ACHN (cell line): ENCODE measurements at regions not wholly inside any gene's neighbourhood (a gene's known extent, or its start where the extent isn't known, plus 50 kb on each side); places are given as distances from the start of the nearest gene placed in this dataset.

Experiments
- DNase-seq: peaks from one replicate; pipeline ENCODE4 v3.0.0-alpha.2; 2015
- in situ Hi-C: cut with HindIII; loops from 2 replicates; pipeline ENCODE4 v1.10.0; 2017; ENCODE audit warnings: low sequenced_read_pairs, low pct_ligation_motif_present, low pct_unique_long_range_greater_than_20kb

DNA sequence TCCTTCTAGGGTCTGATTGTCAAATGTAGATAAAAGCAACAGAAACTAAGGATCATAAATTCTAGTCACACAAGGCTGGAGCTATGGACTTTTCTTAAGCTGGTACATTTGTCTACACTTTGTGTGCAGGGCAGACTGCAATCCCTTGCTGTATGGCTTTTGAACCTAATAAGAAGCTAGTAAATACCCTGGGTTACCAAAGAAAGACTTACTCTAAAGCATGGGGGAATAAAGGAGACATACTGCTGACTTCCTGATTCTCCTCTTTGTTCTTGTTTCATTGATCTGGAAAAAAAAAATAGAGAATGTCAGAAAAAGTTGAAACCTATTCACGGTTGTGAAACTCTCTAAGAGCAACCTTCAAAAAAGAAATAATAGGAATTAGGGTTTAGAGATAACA lies 216.6 kb upstream of the TLL1 start:
- in situ Hi-C loops = no loop called here
- DNase-seq = no peak

DNA sequence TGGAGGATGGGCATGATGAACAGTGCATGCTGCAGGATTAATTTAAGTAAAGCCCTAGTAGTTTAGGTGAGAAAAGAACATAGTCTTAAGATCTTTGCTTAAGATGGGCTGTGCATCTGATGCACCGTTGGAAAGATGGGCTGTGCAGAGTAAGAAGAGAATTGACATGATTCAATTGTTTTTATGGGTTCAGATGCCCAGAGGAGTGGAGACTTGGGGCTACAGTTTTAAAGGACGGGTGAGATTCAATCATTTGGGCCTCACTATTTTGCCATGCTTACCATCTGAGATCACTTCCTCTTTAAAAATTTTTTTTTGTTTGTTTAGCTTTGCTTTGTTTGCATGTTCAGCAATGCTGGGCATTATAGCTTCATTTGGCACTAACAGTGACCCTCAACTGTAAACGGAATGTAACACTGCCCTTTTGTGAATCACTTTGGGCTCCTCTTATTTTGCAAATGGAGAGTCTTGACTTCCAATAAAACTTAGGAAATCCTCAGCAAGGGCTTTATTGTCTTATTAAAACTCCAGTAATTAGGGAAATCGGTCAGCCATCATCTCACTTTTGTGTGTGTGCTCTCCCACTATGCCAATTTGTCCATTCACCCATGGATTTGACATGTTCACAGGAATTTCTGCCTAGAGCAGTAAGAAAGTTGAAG lies 216.1 kb upstream of the TLL1 start:
- in situ Hi-C loops = no loop called here
- DNase-seq = no peak

DNA sequence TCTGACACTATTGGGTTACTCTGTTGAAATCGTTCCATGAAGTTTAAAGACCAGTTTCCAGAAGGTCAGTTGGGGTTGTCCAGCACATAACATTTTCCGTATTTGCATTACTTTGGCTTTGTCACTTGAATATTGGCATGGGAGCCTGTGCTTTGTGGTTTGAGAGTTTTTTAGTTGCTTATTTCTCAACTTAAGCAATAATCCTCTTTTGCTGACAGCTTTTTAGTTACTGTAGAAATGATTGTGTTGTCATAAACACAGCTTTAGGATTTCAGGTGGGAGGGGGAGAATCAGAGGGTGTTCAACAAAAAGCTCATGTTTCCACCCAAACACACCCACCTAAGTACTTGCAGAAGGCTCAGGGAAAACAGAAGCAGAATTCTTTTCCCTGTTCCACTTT lies 210.7 kb upstream of the TLL1 start:
- DNase-seq = no peak
- in situ Hi-C loops = no loop called here

DNA sequence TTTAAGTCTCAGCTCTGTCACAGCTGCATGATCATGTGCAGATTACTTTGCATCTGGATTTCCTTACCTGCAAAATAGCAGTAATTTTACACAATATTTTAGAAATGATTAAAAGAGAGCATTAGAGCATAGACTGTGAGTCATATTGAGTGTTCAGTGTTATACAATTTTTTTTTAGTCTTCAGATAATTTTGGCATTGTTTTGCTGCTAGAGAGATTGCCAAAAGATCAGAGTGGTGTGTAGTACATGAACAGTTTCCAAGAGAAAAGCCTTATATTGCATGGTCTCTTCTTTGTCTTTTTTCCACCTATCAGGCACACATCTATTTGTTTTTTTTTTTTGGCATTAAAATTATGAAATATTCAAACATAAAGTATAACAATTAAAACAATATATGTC lies 209.6 kb upstream of the TLL1 start:
- in situ Hi-C loops = no loop called here
- DNase-seq = no peak

DNA sequence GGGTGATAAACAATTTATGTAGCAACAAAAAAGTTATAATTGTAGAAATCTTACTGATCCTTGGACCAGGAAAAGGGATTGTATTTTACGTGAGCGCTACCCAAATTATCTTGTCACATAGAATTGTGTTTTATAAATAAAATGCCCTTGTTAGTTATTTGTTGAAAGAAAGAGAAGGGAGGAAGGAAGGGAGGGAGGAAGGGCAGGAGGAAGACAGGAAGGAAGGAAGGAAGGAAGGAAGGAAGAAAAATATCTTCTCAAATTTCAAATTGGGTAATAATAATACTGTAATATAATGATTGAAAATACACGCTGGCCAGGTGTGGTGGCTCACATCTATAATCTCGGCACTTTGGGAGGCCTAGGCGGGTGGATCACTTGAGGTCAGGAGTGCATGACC lies 206.2 kb upstream of the TLL1 start:
- DNase-seq = no peak
- in situ Hi-C loops = no loop called here

DNA sequence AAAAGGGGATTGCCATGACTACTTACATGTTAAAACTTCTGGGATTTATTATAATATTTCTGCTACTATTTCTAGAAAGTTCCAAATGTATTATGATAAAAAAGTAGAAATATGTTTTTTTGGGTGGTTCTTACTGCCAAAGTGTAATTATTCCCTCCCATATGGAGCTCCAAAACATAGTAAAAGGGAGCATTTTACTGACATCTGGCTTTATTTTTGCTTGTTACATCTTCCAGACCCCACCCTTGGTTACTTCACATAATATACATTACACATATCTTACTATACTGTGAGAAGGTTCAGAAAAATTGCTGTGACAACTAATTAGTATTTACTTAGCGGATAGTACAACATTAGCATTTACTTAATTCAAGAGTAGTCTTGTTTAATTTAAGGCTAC lies 205.1 kb upstream of the TLL1 start:
- DNase-seq = no peak
- in situ Hi-C loops = no loop called here

GRCh38 chr4:165668694-165669093 lies 204.3 kb upstream of the TLL1 start:
- DNase-seq = no peak
- in situ Hi-C loops = no loop called here

DNA sequence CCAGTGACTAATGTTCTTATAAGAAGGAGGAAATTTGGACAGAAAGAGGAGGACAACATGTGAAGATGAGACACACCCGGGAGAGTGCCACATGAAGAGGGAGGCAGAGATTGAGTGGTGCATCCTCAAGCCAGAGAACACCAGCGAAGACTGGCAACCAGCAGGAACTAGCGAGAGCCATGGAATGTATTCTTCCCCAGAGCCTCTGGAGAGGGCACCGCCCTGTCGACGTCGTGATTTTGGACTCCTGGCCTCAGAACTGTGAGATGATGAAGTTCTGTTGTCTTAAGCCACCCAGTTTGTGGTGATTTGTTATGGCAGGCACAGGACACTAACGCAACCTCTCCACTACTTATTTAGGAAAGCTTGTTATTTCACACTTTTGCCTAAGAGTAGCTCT lies 196.0 kb upstream of the TLL1 start:
- DNase-seq = no peak
- in situ Hi-C loops = no loop called here

GRCh38 chr4:165678236-165678935 lies 194.7 kb upstream of the TLL1 start:
- in situ Hi-C loops = no loop called here

GRCh38 chr4:165678936-165679325 lies 194.1 kb upstream of the TLL1 start:
- no peak for DNase-seq
- in situ Hi-C loops = no loop called here

More at GRCh38 chr4:165678236-165678935, 194.7 kb upstream of the TLL1 start:
- no peak for DNase-seq

DNA sequence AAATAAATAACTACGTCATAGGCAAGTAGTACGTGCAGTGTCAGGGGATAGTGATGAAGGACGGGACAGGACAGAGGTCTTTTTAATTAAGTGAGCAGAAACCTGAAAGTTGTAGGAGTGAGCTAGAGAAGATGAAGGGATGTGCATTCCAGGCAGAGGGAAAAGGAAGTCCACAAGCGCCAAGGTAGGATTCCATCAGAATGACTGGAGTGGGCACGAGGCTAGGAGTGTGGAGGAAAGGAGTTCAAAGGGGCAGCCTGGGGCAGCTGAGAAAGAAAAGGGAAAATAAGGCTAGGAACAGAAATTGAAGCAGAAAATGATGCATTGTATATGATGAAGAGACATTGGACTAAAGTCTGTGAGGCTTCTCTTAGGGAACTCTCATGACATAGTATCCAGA lies 192.2 kb upstream of the TLL1 start:
- DNase-seq = no peak
- in situ Hi-C loops = no loop called here

DNA sequence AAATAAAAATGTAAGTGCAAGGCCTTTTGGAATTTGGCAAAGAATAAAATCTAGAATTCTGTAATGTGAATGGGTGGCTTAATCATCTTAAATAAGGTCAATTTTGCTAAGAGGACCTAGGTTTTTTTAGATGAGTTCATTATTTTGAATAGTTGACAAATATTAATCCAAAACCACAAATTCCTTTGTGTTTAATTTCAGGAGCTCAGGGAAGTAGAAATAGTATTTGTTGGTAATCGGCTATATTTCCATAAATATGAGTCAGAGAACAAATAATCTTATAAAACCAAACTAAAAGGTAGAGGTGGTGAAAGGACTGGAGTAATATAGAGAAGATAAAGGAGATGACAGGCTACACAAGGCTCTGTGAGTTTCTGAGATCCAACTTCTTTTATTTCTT lies 190.4 kb upstream of the TLL1 start:
- no peak for DNase-seq
- in situ Hi-C loops = no loop called here

DNA sequence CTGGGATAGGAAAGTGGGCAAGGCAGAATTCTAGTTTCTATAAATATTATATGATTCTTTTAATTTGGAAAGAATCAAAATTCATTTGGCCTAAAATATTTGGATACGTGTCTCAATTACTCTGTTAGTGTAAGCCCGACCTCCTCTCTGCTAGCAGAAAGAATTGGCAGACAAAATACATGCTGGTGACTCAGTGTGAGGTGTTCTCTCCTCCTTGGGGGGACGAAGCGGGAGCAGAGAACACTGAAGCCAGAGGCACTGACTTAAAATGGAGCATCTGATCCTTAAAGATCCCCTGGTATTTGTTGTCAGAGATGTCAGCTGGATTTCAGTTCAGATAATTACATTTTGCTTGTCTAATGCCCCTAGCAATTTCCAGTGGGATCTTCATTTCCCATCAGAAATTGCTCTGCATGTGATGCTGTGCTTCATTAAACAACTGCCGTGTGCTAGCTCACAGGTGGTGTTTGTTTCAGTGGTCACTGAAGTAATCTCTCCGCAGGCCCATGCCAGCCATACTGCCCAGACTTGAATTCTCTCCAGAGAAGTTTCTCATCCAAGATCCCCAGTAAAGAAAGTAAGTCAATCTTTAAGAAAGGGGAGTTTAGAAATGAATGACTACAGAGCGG lies 188.7 kb upstream of the TLL1 start:
- peak; percentile 74 for DNase-seq
- in situ Hi-C loops = no loop called here

- no peak for DNase-seq
- in situ Hi-C loops = no loop called here
These were observed 186.3 kb upstream of the TLL1 start for GRCh38 chr4:165686756-165687155.

DNA sequence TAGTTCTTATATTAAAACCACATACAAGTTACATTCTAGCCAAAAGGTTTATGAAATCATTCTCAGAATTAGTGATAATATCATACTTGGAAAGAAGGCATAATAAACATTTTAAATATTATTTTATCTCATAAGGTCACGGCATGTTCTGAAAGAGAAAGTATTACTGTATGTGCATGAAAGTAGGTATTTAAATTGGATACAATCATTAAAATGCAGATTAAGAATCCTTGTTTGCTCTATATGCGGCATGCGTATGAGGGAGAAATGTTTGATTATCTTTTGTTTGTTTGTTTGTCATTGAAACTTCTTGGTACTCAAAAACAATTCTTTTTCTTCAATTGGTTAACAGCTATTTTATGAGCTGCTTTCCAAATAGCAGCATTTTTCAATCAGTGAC lies 183.9 kb upstream of the TLL1 start:
- in situ Hi-C loops = no loop called here
- DNase-seq = no peak

DNA sequence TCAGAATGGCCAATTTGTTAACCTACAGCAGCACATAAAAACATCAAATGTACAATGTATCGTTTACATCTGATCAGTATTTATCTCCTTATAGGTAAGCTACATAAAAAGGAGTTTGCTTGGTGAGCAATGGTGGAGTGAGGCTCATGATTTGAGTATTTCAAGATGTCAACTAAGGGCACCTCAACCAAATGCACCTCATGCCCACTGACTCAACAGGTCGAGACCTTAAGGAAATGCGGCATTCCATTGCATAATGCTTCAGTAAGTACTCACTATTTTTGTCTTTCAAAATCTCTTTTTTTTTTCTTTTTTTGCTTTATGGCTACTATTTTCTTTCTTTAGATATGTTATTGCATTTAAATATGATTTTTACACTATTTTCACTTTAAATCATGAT lies 181.0 kb upstream of the TLL1 start:
- in situ Hi-C loops = no loop called here
- DNase-seq = peak; percentile 7

GRCh38 chr4:165698272-165698671 lies 174.8 kb upstream of the TLL1 start:
- DNase-seq = no peak
- in situ Hi-C loops = no loop called here

- no peak for DNase-seq
- in situ Hi-C loops = no loop called here
These were observed 174.0 kb upstream of the TLL1 start for GRCh38 chr4:165699055-165699454.

DNA sequence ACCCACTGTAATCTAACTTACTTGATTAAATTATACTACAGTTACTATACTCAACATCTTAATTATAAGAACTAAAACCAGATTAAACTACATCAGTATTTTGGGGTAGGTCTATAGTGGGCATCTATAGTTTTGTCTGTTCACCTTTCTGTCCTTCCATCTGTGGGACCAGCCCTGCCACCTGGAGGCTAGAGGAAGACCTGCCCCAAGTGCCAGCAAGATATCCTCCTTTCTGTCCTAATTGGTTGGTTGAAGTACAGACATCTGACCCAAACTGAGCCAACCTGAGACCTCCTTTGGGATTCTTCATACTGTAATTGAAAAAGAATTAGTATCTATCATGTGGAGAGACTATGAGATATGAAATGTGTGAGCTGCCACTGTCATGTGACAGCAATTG lies 172.2 kb upstream of the TLL1 start:
- in situ Hi-C loops = no loop called here
- DNase-seq = peak; percentile 8

DNA sequence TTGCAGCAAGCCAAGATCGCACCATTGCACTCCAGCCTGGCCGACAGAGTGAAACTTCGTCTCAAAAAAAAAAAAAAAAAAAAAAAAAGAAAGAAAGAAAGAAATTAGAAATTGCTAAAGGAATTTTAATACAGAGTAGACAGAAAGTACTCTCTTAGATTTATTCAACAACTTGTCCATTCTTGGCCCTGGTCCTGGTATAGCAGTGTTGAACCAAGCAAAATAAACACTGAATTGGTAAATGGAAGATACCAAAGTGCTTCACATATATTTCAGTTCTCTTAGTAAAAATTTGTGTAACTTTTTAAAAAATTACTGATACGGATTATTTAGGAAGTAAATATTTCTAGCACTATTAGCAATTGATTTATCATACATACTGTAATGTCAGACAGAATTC lies 165.9 kb upstream of the TLL1 start:
- DNase-seq = no peak
- in situ Hi-C loops = no loop called here
